ENCODE measurements at regions not wholly inside any gene's neighbourhood (a gene's known extent, or its start where the extent isn't known, plus 50 kb on each side); places are given as distances from the start of the nearest gene placed in this dataset.

- Histone ChIP-seq H3K36me3 (no peaks in the 10 kb centered on the region), H3K27ac (no peak overlapping the region), H3K27me3 (no peaks in the 10 kb centered on the region), H3K4me1 (ENCODE audit: control insufficient read depth in 1 of 2, insufficient read depth in 1 of 2, low read depth in 1 of 2, low read length in 1 of 2) (no peaks in the 10 kb centered on the region), H3K4me3 (ENCODE audit: low read depth in 1 of 2, low read length in 1 of 2) (no peak overlapping the region), H3K9me3 (no peaks in the 10 kb centered on the region)
- no peak for TF ChIP-seq CTCF (IDR thresholded peaks at IDR 0.05)
These were observed 232.9 kb downstream of the TJP1 start for GRCh38 chr15:29589416-29589815.

GRCh38 chr15:29573197-29573838 lies 248.9 kb downstream of the TJP1 start:
- Histone ChIP-seq H3K27ac (no peak overlapping the region), H3K4me3 (ENCODE audit: low read depth in 1 of 2, low read length in 1 of 2) (no peak overlapping the region), H3K36me3 (no peaks in the 10 kb centered on the region), H3K27me3 (peaks cover 66% of the 10 kb centered on the region), H3K9me3 (no peaks in the 10 kb centered on the region), H3K4me1 (ENCODE audit: control insufficient read depth in 1 of 2, insufficient read depth in 1 of 2, low read depth in 1 of 2, low read length in 1 of 2) (no peaks in the 10 kb centered on the region)
- TF ChIP-seq CTCF (IDR thresholded peaks at IDR 0.05), result no peak

DNA sequence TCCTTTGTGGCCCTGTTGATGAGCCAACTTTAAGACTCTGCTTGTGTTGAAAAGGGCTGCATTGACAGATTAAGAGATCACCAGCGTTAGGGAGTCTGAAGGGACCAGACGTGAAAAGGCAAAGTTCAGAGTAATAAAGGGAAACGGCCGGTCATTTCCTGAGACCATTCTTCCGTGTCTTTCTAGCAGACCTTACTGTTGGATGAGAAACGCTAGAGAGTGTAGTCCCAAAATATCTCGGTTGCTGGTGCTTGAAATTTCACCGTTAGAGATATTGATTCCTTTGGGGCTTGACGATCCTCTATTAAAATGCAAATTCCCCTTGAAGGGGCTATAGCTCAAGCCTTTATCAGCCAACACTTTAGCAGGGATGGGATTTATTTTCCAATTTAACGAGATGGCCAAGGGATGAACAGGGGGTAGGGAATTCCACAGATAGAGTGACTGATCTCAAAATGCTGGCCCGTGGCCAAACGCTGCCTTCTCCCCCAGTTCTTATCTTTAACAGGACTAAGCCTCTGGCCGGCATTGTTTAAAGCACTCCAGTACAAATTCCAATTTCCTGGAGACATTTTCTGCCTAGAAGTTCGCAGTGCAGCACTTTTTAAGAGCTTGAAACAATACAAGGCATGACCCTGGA lies 250.4 kb downstream of the TJP1 start:
- no peaks in the 10 kb centered on the region for H3K9me3 ChIP-seq
- H3K4me3 ChIP-seq (ENCODE audit: low read depth in 1 of 2, low read length in 1 of 2), result no peak overlapping the region
- no peaks in the 10 kb centered on the region for H3K36me3 ChIP-seq
- H3K27ac ChIP-seq, result no peak overlapping the region
- TF ChIP-seq CTCF (IDR thresholded peaks at IDR 0.05), result no peak
- peaks cover 80% of the 10 kb centered on the region for H3K27me3 ChIP-seq
- H3K4me1 ChIP-seq (ENCODE audit: control insufficient read depth in 1 of 2, insufficient read depth in 1 of 2, low read depth in 1 of 2, low read length in 1 of 2), result no peaks in the 10 kb centered on the region

- Histone ChIP-seq H3K36me3 (no peaks in the 10 kb centered on the region), H3K27ac (no peak overlapping the region), H3K4me3 (ENCODE audit: low read depth in 1 of 2, low read length in 1 of 2) (no peak overlapping the region), H3K27me3 (peaks cover 82% of the 10 kb centered on the region), H3K4me1 (ENCODE audit: control insufficient read depth in 1 of 2, insufficient read depth in 1 of 2, low read depth in 1 of 2, low read length in 1 of 2) (no peaks in the 10 kb centered on the region), H3K9me3 (no peaks in the 10 kb centered on the region)
- TF ChIP-seq CTCF (IDR thresholded peaks at IDR 0.05), result no peak
These were observed 251.1 kb downstream of the TJP1 start for GRCh38 chr15:29570948-29571791.

- Histone ChIP-seq H3K4me1 (ENCODE audit: control insufficient read depth in 1 of 2, insufficient read depth in 1 of 2, low read depth in 1 of 2, low read length in 1 of 2) (no peaks in the 10 kb centered on the region), H3K36me3 (no peaks in the 10 kb centered on the region), H3K27ac (no peak overlapping the region), H3K27me3 (peaks cover 82% of the 10 kb centered on the region), H3K9me3 (no peaks in the 10 kb centered on the region), H3K4me3 (ENCODE audit: low read depth in 1 of 2, low read length in 1 of 2) (no peak overlapping the region)
- TF ChIP-seq CTCF (IDR thresholded peaks at IDR 0.05), result no peak
These were observed 251.9 kb downstream of the TJP1 start for GRCh38 chr15:29570121-29570947.

Measured in neutrophil (primary cell).